ENCODE measurements at regions not wholly inside any gene's neighbourhood (a gene's known extent, or its start where the extent isn't known, plus 50 kb on each side); places are given as distances from the start of the nearest gene placed in this dataset.
"Not testable (repeated sequence)": the region's sequence is repeated elsewhere in the genome, so short reads cannot be mapped to it uniquely, and the experiment has no call there.

GRCh38 chr18:66867653-66868052, 263.8 kb upstream of the CDH19 start:
- DNase-seq (ENCODE audit: low read depth): no peak

- DNase-seq (ENCODE audit: low read depth): not testable (repeated sequence)
Observed at GRCh38 chr18:66866427-66866940, 262.6 kb upstream of the CDH19 start.

GRCh38 chr18:66838340-66838987, 234.6 kb upstream of the CDH19 start:
- DNase-seq (ENCODE audit: low read depth): no peak

- no peak for DNase-seq (ENCODE audit: low read depth)
Observed at GRCh38 chr18:66833646-66834045, 229.8 kb upstream of the CDH19 start.

GRCh38 chr18:66826211-66826610, 222.3 kb upstream of the CDH19 start:
- no peak for DNase-seq (ENCODE audit: low read depth)

GRCh38 chr18:66825347-66825746, 221.5 kb upstream of the CDH19 start:
- DNase-seq (ENCODE audit: low read depth): no peak

- DNase-seq (ENCODE audit: low read depth): no peak
Observed at GRCh38 chr18:66819235-66819634, 215.3 kb upstream of the CDH19 start.

GRCh38 chr18:66813138-66813537, 209.2 kb upstream of the CDH19 start:
- DNase-seq (ENCODE audit: low read depth): no peak

- DNase-seq (ENCODE audit: low read depth): no peak
Observed at GRCh38 chr18:66795051-66795450, 191.2 kb upstream of the CDH19 start.

GRCh38 chr18:66792466-66792865, 188.6 kb upstream of the CDH19 start:
- no peak for DNase-seq (ENCODE audit: low read depth)

GRCh38 chr18:66780609-66781008, 176.7 kb upstream of the CDH19 start:
- DNase-seq (ENCODE audit: low read depth): no peak

GRCh38 chr18:66778048-66778447, 174.2 kb upstream of the CDH19 start:
- DNase-seq (ENCODE audit: low read depth): no peak

- no peak for DNase-seq (ENCODE audit: low read depth)
Observed at GRCh38 chr18:66769375-66769774, 165.5 kb upstream of the CDH19 start.

GRCh38 chr18:66764230-66764629, 160.3 kb upstream of the CDH19 start:
- no peak for DNase-seq (ENCODE audit: low read depth)

- DNase-seq (ENCODE audit: low read depth): no peak
Observed at GRCh38 chr18:66761166-66761565, 157.3 kb upstream of the CDH19 start.

GRCh38 chr18:66760559-66760958, 156.7 kb upstream of the CDH19 start:
- no peak for DNase-seq (ENCODE audit: low read depth)

GRCh38 chr18:66759050-66759828, 155.3 kb upstream of the CDH19 start:
- DNase-seq (ENCODE audit: low read depth): no peak

GRCh38 chr18:66757946-66758345, 154.1 kb upstream of the CDH19 start:
- DNase-seq (ENCODE audit: low read depth): no peak

GRCh38 chr18:66754335-66754734, 150.4 kb upstream of the CDH19 start:
- no peak for DNase-seq (ENCODE audit: low read depth)

GRCh38 chr18:66752733-66753132, 148.8 kb upstream of the CDH19 start:
- DNase-seq (ENCODE audit: low read depth): no peak

GRCh38 chr18:66749481-66750035, 145.7 kb upstream of the CDH19 start:
- DNase-seq (ENCODE audit: low read depth): no peak

GRCh38 chr18:66749030-66749429, 145.1 kb upstream of the CDH19 start:
- no peak for DNase-seq (ENCODE audit: low read depth)

GRCh38 chr18:66742832-66743231, 138.9 kb upstream of the CDH19 start:
- DNase-seq (ENCODE audit: low read depth): no peak

Data from stimulated activated CD8-positive, alpha-beta memory T cell treated with anti-CD3 and anti-CD28 coated beads, Interleukin-7, amount 100 ng/mL, for 24 hours (primary cell).